Activated CD4-positive, CD25-positive, alpha-beta regulatory T cell (primary cell): ENCODE measurements at regions not wholly inside any gene's neighbourhood (a gene's known extent, or its start where the extent isn't known, plus 50 kb on each side); places are given as distances from the start of the nearest gene placed in this dataset.

Experiments
- DNase-seq, 4 experiments: peaks; one replicate each; lab custom pipeline; 2025; lab: John Stamatoyannopoulos, UW

DNA sequence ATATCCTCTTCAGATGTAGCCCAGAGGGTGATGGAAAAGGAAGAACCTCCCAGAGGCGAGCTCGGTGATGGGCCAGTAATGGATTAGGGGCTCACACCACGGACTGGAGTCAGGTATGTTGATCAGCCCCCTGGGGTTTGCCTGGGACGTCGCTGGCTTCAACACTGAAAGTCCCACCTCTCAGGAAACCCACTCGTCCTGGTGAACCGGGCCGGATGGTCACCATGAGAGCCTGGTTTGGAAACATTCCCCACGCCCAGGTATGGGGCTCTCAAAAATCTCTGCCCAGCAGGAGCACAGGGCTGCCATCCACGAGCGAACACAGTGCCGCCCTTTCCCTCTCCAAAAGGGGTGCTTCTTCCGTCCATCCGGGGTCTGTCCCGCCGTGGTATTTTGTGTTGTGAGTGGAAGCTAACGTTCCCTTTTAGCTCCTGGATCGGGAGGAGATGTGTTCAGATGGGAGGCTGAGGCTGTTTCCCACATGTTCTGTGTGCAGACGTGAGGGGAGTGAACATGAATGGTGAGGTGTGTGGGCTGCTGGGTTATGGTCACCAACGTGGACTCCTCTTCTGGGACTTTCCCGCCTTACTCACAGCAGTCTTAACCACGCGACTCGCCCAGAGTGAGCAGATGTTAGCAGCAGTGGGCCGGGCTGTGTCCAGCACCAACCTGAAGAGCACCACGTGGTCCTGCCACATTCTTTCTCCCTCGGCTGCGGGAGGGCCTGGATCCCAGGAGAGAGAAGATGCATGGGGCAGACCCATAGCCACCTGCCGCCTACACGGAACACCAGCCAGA is 139.2 kb downstream of the KIF26A start:
- DNase-seq: no peak

DNA sequence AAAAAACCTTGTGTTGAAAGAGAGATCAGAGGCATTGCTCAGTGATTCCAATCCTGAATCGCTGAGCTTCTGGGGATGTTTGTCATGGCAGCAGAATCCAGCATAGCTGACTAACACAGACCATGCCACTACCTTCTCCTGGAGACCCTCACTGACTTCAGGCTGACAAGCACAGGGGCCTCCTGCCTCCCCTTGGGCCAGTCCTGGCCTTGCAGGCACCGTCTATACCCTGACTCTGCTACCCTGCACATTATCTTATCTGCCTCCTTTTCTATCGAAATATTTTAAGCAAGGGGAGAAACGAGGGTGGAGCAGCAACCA is 139.8 kb downstream of the KIF26A start:
- DNase-seq: no peak

- DNase-seq: no peak
These were observed 141.9 kb downstream of the KIF26A start for GRCh38 chr14:104280085-104280901.

DNA sequence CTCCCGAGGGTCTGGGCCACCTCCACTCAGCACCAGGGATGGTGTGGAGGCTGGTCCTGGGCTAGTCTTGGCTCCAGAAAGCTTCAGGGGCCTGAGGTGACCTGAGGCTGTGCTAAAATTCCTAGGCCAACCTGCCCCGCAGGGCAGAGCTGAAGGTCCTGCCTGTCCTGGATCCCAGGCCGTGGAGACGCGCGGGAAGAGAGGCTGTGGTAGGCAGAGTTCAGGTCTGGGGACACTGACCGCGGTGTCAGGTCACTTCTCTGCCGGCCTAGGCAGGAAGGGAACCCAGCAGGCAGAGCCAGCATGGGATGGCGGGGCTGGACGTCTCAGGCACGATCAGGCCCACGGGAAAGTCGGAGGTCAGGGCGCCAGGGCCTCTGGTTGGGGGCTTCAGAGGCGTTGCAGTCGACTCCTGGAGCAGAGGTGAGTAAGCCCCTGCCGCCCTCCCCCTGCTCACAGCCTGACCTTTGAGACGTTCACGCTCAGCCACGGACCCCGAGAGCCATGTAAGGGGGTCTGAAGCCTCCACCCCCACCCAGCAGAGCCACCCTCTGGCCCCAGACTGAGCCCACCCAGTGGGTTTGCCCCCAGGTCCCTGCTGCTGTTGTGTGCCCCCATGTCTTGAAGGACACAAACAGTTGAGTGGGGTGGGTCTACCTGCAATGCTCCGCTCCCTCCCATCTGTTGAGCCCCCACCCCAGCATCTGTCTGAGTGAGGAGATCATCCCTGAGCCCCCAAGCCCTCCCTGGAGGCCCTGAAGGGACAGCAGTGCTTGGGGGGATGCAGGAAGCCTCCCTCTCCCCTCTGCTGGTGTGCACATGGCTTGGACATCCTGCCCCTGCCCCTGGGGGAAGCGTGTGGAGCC is 142.7 kb downstream of the KIF26A start:
- DNase-seq: no peak

GRCh38 chr14:104281768-104282301 is 143.4 kb downstream of the KIF26A start:
- DNase-seq: no peak

DNA sequence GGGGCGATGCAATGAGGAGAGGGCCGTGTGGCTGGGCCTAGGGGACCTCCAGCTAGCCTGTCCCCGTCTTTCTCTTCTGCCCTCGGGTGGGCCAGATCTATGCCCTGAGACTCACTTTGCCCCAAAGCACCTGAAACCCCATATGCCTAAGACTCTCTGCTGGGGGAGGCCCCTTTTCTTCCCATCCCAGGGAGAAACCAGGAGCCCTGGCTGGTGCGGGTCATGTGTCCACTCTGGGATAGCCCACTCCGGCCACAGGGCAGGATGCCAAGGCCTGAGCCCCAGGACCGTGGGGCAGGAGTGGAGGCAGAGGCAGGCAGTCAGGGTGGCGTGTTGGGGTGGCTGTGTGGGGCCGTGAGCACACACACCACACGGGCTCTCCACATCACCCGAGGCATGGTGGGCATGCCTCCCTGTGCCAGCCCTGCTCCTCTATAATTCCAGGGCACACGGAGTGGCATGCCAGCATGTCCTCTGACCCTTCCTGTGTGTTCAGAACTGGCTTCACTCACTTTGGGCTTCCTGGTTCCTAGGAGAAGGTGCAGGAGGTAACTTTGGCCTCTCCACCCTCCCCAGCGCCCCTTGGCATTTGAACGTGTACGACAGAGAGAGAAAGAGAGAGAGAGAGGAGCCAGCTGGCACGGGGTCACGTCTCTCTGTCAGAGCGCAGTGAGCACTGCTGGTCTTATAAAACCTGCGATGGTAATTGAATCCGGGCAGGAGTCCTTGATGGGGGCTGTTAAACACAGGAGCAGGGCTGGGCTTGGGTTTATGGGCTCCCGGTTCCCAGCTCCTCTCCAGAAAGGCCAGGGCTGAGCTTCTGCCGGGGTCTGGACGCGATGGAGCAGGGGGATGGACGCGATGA is 144.2 kb downstream of the KIF26A start:
- no peak for DNase-seq

- no peak for DNase-seq
These were observed 145.1 kb downstream of the KIF26A start for GRCh38 chr14:104283197-104284106.

DNA sequence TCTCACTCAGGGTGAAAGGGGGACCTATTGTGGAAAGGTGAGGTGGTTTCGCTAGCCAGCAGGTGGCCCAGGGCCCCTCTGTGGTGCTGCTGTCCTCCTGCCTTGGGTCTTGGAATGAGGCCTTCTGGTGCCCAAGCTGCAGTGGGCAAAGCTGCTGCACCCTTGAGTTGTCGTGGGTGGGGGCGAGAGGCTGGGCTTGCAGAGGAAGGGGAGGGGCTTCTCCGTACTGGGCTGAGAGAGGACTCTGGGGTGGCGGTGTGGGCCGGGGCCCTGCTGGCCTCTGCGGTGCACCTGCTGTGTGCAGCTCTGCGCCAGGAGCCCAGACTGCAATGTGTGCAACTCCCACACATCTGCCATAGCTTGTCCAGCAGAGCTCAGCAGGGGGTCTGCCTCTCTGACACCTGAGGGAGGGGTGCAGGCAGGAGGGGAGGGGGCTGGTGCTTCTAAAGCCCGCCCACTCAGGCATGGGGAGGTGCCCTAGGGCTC is 145.8 kb downstream of the KIF26A start:
- no peak for DNase-seq

GRCh38 chr14:104284636-104285507 is 146.5 kb downstream of the KIF26A start:
- no peak for DNase-seq

- DNase-seq: no peak
These were observed 147.1 kb downstream of the KIF26A start for GRCh38 chr14:104285508-104285840.

- DNase-seq: no peak
These were observed 147.7 kb downstream of the KIF26A start for GRCh38 chr14:104286086-104286485.

- DNase-seq: no peak
These were observed 148.1 kb downstream of the KIF26A start for GRCh38 chr14:104286496-104286895.

DNA sequence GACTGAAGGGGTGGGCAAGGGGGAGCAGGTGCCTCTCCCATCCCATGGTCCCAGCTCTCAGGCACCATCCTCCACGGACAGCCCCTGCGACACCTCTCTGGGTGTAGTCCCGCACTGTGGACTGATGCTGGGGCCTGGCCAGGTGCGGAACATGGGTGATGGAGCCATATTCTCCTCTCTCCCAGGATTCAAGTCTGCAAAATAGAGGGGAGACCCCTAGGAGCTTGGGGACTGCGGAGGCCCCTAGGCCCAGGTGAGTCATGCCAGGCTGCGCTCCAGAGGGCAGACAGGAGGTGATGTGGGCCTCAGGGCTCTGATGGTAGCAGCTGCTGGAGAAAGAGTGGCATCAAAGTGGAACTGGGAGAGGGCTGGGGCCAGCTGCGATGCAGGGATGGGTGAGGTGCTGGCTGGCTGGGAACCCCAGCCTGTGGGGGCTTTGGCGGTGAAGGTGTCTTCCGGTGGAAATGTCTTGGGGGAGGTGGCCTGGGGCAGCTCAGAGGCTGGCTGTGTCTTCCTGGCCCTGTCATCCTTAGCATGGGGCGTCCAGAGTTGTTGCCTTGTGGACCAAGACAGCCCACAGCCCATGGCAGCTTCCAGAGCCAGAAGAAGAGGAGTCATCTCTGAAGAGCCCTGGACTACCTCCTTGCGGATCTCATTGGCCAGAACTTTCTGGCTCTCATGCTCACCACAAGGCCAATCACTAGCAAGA is 149.1 kb downstream of the KIF26A start:
- DNase-seq: no peak

- DNase-seq: no peak
These were observed 149.9 kb downstream of the KIF26A start for GRCh38 chr14:104288272-104288671.

DNA sequence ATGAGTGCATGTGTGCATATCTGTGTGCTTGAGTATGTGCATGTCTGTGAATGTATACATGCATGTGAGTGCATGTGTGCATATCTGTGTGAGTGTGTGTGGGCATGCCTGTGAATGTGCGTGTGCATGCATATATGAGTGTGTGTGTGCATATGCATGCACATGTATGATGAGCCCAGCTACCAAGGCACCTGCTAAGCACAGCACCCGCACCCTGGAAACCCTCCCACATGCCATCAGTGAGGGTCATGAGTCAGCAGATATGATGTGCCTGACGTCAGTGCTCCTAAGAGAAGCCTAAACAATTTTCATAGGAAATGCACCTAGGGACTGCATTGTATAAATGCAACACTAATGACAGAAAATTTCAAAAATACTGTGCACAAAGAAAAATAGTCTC is 151.1 kb downstream of the KIF26A start:
- no peak for DNase-seq

GRCh38 chr14:104290058-104290667 is 151.8 kb downstream of the KIF26A start:
- no peak for DNase-seq

- DNase-seq: no peak
These were observed 152.4 kb downstream of the KIF26A start for GRCh38 chr14:104290756-104291122.
